OCI-LY7 (cell line): ENCODE measurements at regions not wholly inside any gene's neighbourhood (a gene's known extent, or its start where the extent isn't known, plus 50 kb on each side); places are given as distances from the start of the nearest gene placed in this dataset.

Experiments
- BruUV-seq: library from RNA; stranded (reverse); fragments of 400-500 nt; replicated peaks from 2 replicates; lab custom pipeline; 2021; lab: Mats Ljungman, UMichigan
- CTCF ChIA-PET: fragments of 300-600 bp; sonication (Branson Sonifier 250); formaldehyde crosslinking; loops from one replicate; lab custom pipeline; 2022; ENCODE audit warnings: antibody characterized with exemption; ENCODE audit not compliant: unreplicated experiment; lab: Charles Lee
- POLR2A ChIA-PET: fragments of 300-600 bp; sonication (Branson Sonifier 250); formaldehyde crosslinking; loops from one replicate; lab custom pipeline; 2022; ENCODE audit warnings: antibody characterized with exemption; lab: Charles Lee
- DNase-seq: peaks from one replicate; pipeline ENCODE4 v3.0.0-alpha.2; 2015; ENCODE audit warnings: low spot score
- H2AFZ ChIP-seq: fragments of 200-600 bp; sonication (generic), shearing (Covaris generic); 2 replicates; pipeline ENCODE4 v1.6.1; 2014; ENCODE audit warnings: mild to moderate bottlenecking, antibody characterized with exemption, low read length, moderate library complexity
- H3K27ac ChIP-seq: fragments of 200-600 bp; sonication (generic); 2 replicates; pipeline ENCODE4 v1.5.1; 2014; ENCODE audit warnings: mixed run types, low read depth, mild to moderate bottlenecking, moderate library complexity, low read length, inconsistent platforms; ENCODE audit not compliant: poor library complexity, severe bottlenecking
- H3K36me3 ChIP-seq: fragments of 200-600 bp; sonication (generic); 2 replicates; pipeline ENCODE4 v1.6.1; 2014; ENCODE audit warnings: mild to moderate bottlenecking, antibody characterized with exemption, low read length, moderate library complexity, mixed read lengths; ENCODE audit not compliant: insufficient read depth
- H3K4me1 ChIP-seq: fragments of 200-600 bp; sonication (generic); 2 replicates; pipeline ENCODE4 v1.5.1; 2014; ENCODE audit warnings: mild to moderate bottlenecking, low read length; ENCODE audit not compliant: insufficient read depth, poor library complexity, severe bottlenecking
- H3K4me2 ChIP-seq: fragments of 200-600 bp; sonication (generic); 2 replicates; pipeline ENCODE4 v1.6.1; 2014; ENCODE audit warnings: mild to moderate bottlenecking, low read length
- H3K4me3 ChIP-seq: fragments of 200-600 bp; sonication (generic); 2 replicates; pipeline ENCODE4 v1.5.1; 2014; ENCODE audit warnings: mild to moderate bottlenecking, low read depth, low read length; ENCODE audit not compliant: poor library complexity, severe bottlenecking
- H3K79me2 ChIP-seq: fragments of 200-600 bp; sonication (generic); 2 replicates; pipeline ENCODE4 v1.6.1; 2016; ENCODE audit warnings: low read depth, mild to moderate bottlenecking, low read length, moderate library complexity, mixed read lengths; ENCODE audit not compliant: insufficient read depth
- H3K9me2 ChIP-seq: fragments of 200-600 bp; sonication (generic); 2 replicates; pipeline ENCODE4 v1.6.1; 2016; ENCODE audit warnings: mild to moderate bottlenecking, low read length, mixed read lengths; ENCODE audit not compliant: insufficient read depth
- H3K9me3 ChIP-seq: fragments of 200-600 bp; sonication (generic); 2 replicates; pipeline ENCODE4 v1.6.1; 2014; ENCODE audit warnings: mild to moderate bottlenecking, mixed run types, low read length, mixed read lengths
- H4K20me1 ChIP-seq: fragments of 200-600 bp; sonication (generic); 2 replicates; pipeline ENCODE4 v1.6.1; 2014; ENCODE audit warnings: mild to moderate bottlenecking, antibody characterized with exemption, low read length, moderate library complexity, mixed read lengths; ENCODE audit not compliant: insufficient read depth
- EZH2phosphoT487 ChIP-seq: fragments of 200-600 bp; sonication (generic); IDR thresholded peaks from 2 replicates; pipeline ENCODE4 v1.6.1; 2018; ENCODE audit warnings: low read depth, borderline replicate concordance, mild to moderate bottlenecking, mixed run types, antibody characterized with exemption, low read length, moderate library complexity, mixed read lengths
- intact Hi-C: fragments of 100-400 bp; cut with micrococcal nuclease; formaldehyde crosslinking; loops from one replicate; pipeline ENCODE4 v1.10.0; 2022; ENCODE audit not compliant: unreplicated experiment
- TF ChIP-seq, protein P1 (sequence below): fragments of 200-600 bp; sonication (generic); conservative IDR thresholded peaks from 2 replicates; pipeline ENCODE4 v1.5.1; 2014; ENCODE audit warnings: mild to moderate bottlenecking, antibody characterized with exemption, low read length, moderate library complexity, mixed read lengths

DNA sequence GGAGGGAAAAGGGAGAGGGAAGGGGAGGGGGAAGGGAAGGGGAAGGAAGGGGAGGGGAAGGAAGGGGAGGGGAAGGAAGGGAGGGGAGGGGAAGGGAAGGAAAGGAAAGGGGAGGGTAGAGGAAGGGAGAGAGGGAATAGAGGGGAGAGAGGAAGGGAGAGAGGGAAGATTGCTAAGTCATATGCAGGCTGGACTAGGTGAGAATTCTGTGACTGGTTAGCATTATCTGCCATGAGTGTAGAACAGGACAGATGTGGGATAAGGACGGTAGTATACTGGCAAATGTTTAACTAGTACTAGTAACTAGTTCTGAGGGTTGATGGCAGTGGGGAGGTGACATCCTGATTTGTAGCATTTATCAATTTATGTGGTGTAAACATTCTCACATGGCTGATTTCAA lies 203.5 kb upstream of the RAD23B start:
- DNase-seq = no peak
- H2AFZ ChIP-seq = no peak overlapping the region
- no peaks in the 10 kb centered on the region for H3K9me2 ChIP-seq
- no peaks in the 10 kb centered on the region for H4K20me1 ChIP-seq
- no peak overlapping the region for H3K4me3 ChIP-seq
- H3K9me3 ChIP-seq = no peaks in the 10 kb centered on the region
- no peaks in the 10 kb centered on the region for H3K4me1 ChIP-seq
- BruUV-seq = no TSS peak
- intact Hi-C loops = no loop called here
- H3K27ac ChIP-seq = no peak overlapping the region
- CTCF ChIA-PET = no interaction called here
- TF ChIP-seq, protein P1, sequence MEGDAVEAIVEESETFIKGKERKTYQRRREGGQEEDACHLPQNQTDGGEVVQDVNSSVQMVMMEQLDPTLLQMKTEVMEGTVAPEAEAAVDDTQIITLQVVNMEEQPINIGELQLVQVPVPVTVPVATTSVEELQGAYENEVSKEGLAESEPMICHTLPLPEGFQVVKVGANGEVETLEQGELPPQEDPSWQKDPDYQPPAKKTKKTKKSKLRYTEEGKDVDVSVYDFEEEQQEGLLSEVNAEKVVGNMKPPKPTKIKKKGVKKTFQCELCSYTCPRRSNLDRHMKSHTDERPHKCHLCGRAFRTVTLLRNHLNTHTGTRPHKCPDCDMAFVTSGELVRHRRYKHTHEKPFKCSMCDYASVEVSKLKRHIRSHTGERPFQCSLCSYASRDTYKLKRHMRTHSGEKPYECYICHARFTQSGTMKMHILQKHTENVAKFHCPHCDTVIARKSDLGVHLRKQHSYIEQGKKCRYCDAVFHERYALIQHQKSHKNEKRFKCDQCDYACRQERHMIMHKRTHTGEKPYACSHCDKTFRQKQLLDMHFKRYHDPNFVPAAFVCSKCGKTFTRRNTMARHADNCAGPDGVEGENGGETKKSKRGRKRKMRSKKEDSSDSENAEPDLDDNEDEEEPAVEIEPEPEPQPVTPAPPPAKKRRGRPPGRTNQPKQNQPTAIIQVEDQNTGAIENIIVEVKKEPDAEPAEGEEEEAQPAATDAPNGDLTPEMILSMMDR = no peak
- no peak for TF ChIP-seq EZH2phosphoT487
- POLR2A ChIA-PET = no interaction called here
- no peaks in the 10 kb centered on the region for H3K36me3 ChIP-seq
- H3K4me2 ChIP-seq = no peak overlapping the region
- H3K79me2 ChIP-seq = no peaks in the 10 kb centered on the region

DNA sequence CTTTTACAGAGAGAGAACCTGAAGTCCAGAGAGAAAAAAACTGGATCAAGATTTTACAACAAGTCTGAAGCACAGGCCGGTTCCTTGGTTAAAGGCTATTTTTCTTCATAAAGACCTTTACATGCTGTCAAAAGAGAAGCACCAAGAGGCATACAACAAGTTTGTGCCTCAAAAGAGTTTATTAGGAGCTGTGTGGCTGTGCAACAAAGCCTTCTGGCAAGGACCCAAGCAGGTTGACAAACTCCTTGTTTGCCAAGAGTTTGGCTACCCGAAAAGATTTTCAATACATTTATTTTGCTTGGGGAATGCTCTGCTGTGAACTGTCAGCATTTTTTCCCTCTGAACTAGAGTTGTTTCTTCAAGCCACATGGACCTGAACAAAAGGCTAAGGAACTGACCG lies 202.9 kb upstream of the RAD23B start:
- no peak overlapping the region for H3K4me3 ChIP-seq
- BruUV-seq = no TSS peak
- ChIA-PET CTCF (no interaction called here), POLR2A (no interaction called here)
- no peak overlapping the region for H3K27ac ChIP-seq
- no peaks in the 10 kb centered on the region for H3K9me2 ChIP-seq
- TF ChIP-seq EZH2phosphoT487 = no peak
- TF ChIP-seq, protein P1 = no peak
- H2AFZ ChIP-seq = no peak overlapping the region
- H3K79me2 ChIP-seq = no peaks in the 10 kb centered on the region
- no peaks in the 10 kb centered on the region for H3K9me3 ChIP-seq
- H3K36me3 ChIP-seq = no peaks in the 10 kb centered on the region
- DNase-seq = no peak
- H3K4me2 ChIP-seq = no peak overlapping the region
- no peaks in the 10 kb centered on the region for H3K4me1 ChIP-seq
- no peaks in the 10 kb centered on the region for H4K20me1 ChIP-seq
- intact Hi-C loops = no loop called here

DNA sequence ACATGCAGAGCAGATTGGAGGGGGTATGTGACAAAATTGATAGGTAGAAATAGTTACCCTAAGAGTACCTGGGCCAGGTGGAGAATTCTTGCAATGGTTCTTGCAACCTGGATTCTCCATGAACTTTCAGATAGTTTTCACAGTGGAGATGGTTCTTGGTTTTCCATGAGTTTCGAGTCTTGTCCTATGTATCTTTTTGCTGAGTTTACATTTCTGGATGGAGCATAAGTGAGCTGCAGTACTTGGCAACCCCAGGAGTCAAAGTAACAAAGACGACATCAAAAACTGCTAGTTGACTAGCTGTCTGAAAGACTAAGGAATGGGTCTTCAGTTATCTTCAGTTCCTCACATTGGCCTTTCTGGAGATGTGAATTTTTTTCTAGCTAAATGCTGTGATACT lies 196.6 kb upstream of the RAD23B start:
- Histone ChIP-seq H4K20me1 (no peaks in the 10 kb centered on the region), H3K27ac (no peak overlapping the region), H3K4me2 (no peak overlapping the region), H3K9me3 (no peaks in the 10 kb centered on the region), H3K79me2 (no peaks in the 10 kb centered on the region), H2AFZ (no peak overlapping the region), H3K36me3 (no peaks in the 10 kb centered on the region), H3K9me2 (no peaks in the 10 kb centered on the region), H3K4me1 (no peaks in the 10 kb centered on the region), H3K4me3 (no peak overlapping the region)
- intact Hi-C loops = no loop called here
- CTCF ChIA-PET = no interaction called here
- no peak for DNase-seq
- POLR2A ChIA-PET = no interaction called here
- no peak for TF ChIP-seq EZH2phosphoT487
- TF ChIP-seq, protein P1 = no peak
- BruUV-seq = no TSS peak
